Stimulated activated CD4-positive, alpha-beta T cell treated with anti-CD3 and anti-CD28 coated beads, TNF-alpha, amount 100 ng/mL, for 24 hours (primary cell): ENCODE measurements at regions not wholly inside any gene's neighbourhood (a gene's known extent, or its start where the extent isn't known, plus 50 kb on each side); places are given as distances from the start of the nearest gene placed in this dataset.
"Not testable (repeated sequence)": the region's sequence is repeated elsewhere in the genome, so short reads cannot be mapped to it uniquely, and the experiment has no call there.

Source experiments
- DNase-seq, 3 experiments: peaks; one replicate each; pipeline ENCODE4 v3.0.0-alpha.2; 2020; ENCODE audit warnings: low read depth in 3 of 3

GRCh38 chr21:25240974-25241373 lies 366.3 kb downstream of the MRPL39 start:
- DNase-seq = no peak

GRCh38 chr21:25234857-25235801 lies 372.2 kb downstream of the MRPL39 start:
- DNase-seq = no peak

DNA sequence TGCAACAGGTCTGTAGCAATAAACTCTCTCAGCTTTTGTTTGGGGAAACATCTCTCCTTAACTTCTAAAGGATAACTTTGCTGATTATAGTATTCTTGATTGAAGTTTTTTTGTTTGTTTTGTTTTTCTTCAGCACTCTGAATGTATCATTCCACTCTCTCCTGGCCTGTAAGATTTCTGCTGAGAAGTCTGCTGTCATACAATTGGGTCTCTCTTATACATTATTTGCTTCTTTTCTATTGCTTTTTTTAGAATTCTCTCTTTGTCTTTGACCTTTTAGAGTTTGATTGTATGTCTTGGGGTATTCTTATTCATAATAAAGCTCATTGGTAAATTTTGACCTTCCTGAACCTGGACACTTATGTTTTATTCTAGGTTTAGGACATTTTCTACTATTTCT lies 386.3 kb downstream of the MRPL39 start:
- no peak for DNase-seq

DNA sequence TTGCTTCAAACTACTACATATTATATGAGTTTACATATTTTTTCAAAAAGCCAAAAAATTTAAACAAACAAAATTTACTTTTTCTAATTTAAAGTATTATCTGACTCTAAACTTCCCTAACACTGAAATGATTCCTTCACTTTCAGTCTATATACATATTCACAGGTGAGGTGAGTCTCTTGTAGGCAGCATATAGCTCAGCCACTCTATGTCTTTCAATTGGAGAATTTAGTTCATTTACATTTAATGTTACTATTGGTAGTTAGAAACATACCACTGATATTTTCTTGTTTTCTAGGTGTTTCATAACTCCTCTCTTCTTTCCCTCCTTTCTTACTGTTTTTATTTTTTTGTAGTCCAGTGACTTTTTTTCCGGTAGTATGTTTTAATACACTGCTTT lies 387.1 kb downstream of the MRPL39 start:
- DNase-seq = no peak

- DNase-seq = no peak
Measured at GRCh38 chr21:25215698-25216384, 391.4 kb downstream of the MRPL39 start.

DNA sequence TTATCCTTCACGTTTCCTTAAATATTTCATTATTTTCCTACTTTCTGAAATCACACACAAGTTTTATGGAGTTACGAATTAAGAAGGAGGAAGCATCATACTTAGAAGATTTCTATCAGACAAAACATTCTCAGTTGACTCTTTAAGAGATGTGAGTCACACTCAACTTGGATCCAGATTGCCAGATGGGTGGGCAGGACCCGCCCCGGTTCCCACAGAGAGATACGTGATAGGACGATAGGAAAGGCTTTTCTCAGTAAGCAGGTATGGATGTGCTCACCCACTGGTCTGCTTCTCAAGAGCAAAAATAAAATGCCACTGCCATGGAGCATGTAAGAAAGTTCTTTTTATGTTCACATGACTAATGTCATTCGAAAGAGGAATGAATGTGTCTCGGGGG lies 392.6 kb downstream of the MRPL39 start:
- DNase-seq = no peak

GRCh38 chr21:25199944-25200343 lies 407.3 kb downstream of the MRPL39 start:
- no peak for DNase-seq

GRCh38 chr21:25191141-25191540 lies 416.1 kb downstream of the MRPL39 start:
- DNase-seq = no peak

DNA sequence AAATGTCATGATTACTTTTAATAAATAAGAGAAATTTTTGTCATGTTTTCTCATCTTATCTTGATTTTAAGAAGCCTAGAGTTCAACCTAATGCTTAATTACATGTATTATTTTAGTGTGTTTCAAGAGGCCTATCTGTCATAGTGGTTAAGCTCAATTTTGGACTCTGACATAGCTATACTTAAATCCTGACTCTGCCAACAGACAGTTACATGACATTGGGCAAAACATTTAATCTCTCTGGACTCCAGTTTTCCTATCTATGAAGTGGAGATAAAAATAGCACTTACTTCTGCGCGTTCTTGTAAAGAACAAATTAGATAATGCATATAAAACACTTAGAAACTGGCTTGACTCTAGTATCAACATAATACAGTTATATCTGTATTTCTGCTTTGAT lies 417.8 kb downstream of the MRPL39 start:
- DNase-seq = no peak

DNA sequence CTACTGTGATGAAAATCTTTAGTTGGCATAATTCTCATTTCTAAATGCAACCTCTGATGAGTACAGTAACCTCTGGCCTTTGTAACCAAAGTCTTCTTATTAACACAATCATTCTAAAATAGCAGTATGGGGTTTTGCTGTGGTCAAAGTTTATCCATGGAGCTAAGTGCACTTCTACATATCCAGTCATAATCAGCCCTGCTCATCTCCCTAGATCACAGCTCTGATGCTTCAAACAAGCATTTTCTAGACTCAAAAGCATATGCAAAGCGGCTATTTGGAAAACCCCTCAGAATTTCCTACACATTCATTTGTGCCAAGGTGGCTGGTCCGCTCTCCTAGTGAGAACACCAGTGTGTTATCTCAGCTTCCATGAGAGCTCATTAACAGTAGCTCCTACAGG lies 418.6 kb downstream of the MRPL39 start:
- no peak for DNase-seq

DNA sequence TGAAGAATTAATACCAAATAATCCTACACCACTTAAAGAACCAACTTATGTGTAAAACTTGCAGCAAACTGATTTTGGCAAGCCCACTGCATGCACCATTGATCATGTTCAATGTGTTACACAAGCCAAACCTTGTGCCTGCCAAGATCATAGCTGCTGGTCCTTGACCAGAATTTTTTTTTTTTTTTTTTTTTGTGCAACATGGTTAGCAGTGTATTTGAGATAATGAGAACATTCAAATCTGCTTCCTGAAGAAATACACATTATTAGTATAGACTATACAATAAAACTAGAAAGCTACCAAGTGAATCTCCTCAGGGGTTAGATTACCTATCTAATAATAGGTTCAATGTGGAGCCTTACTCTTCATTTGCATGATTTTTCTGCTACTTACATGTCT lies 421.0 kb downstream of the MRPL39 start:
- DNase-seq = no peak

- no peak for DNase-seq
Measured at GRCh38 chr21:25183577-25183976, 423.7 kb downstream of the MRPL39 start.

- DNase-seq = not testable (repeated sequence)
Measured at GRCh38 chr21:25181690-25182089, 425.6 kb downstream of the MRPL39 start.

DNA sequence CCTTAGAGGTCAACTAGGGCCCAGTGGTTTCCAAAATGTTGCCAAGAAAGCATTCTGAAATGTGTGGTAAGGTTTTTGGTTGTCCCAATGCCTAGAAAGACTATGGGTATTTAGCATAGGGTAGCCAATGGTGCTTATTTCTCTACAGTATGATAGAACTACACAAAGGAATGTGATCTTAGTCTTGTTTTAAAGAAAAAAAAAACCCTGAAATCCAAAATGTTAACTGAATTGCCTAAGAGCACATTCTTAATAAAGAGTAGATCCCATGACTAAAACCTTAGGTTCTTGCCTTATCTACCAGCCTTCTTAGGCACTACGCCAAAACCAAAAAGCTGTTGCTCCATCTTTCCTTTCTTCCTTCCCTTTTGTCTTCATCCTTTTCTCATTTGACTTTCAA lies 428.2 kb downstream of the MRPL39 start:
- no peak for DNase-seq

- no peak for DNase-seq
Measured at GRCh38 chr21:25176637-25177412, 430.5 kb downstream of the MRPL39 start.

DNA sequence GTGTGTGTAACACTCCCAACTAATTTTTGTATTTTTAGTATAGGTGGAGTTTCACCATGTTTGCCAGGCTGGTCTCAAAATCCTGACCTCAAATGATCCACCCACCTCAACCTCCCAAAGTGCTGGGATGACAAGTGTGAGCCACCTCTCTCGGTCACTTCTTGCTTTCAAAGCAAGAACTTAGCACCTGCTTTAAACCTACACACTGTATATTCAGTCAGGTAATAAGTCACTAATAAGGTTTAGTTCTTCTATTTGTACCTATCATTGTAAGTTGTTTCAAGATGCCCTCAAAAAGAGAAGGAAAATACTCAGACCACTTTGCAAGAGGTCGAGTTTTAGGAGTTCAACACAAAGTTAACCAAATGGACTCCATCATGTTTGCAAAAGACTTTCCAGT lies 431.3 kb downstream of the MRPL39 start:
- DNase-seq = no peak

DNA sequence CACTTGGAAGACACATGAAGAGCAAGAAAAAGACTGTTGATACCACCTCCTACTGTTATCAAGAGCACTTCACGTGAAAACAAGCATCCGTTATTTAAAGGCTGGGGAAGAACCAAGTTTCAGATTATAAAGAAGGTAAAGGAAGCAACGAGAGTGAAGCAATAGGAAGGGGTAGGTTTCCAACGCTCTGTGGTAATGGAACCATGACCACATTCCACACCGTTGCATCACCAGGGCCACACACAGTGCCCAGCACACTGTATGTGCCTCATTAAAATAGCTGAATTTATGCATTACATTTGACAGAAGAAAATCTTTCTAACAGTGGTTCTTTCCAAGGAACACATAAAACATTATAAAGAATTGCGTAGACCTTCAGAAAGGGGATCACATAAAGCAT lies 435.8 kb downstream of the MRPL39 start:
- no peak for DNase-seq

DNA sequence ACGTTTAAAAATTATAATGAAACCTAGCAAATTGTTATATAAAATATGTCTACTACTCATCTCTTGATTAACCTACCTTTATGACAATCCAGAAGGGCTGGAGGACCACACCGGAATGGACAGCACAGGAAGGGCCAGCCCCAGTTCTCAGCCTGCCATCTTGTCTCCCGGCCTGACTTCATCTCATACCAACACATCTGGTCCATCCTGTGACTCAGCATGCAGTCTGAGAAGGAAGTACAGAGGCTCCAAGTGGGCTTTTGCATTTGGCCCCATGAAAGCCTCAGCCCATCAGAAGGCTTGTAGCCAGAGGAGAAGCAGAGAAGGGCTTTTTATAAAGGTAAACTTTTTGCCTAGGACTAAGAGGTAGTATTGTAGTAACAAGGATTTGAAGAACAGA lies 436.6 kb downstream of the MRPL39 start:
- DNase-seq = no peak

GRCh38 chr21:25169370-25169769 lies 437.9 kb downstream of the MRPL39 start:
- no peak for DNase-seq

- not testable (repeated sequence) for DNase-seq
Measured at GRCh38 chr21:25166904-25167303, 440.4 kb downstream of the MRPL39 start.

DNA sequence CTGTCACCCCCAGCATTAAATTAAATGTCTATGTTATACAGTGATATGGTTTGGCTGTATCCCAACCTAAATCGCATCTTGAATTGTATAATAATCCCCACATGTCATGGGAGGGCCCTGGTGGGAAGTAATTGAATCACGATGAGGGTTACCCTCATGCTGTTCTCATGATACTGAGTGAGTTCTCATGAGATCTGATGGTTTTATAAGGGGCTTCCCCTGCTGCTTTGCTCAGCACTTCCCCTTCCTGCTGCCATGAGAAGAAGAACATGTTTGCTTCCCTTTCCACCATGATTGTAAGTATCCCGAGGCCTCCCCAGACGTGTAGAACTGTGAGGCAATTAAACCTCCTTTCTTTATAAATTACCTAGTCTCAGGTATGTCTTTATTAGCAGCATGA lies 445.7 kb downstream of the MRPL39 start:
- DNase-seq = no peak

DNA sequence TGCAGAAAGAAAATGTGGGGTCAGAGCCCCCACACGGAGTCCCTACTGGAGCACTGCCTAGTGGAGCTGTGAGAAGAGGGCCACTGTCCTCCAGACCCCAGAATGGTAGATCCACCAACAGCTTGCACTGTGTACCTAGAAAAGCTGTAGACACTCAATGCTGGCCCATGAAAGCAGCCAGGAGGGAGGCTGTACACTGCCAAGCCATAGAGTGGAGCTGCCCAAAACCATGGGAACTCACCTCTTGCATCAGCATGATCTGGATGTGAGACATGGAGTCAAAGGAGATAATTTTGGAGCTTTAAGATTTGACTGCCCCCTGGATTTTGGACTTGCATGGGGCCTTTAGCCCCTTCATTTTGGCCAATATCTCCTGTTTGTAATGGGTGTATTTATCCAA lies 452.3 kb downstream of the MRPL39 start:
- not testable (repeated sequence) for DNase-seq
